ENCODE measurements at regions not wholly inside any gene's neighbourhood (a gene's known extent, or its start where the extent isn't known, plus 50 kb on each side); places are given as distances from the start of the nearest gene placed in this dataset.
"Not testable (repeated sequence)": the region's sequence is repeated elsewhere in the genome, so short reads cannot be mapped to it uniquely, and the experiment has no call there.

DNA sequence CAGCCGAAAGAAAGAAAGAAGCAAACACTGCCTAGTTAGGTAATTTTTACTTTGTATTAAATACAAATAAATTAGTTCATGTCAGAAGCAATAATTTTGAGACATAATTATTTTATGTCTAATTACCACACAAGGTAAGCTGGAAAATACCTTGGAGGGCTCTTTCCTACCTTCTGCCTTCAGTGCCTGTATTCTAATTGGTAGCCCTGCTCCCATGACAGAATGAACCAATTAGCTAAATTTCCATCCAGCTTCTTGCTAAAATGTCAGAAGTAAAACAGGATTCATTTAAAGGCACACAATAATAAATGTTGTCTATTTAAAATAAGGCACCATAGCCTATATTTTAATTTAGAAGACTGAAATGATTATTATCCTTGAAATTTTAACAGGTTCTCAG, 135.4 kb upstream of the POT1 start:
- H3K9me3 ChIP-seq = no peaks in the 10 kb centered on the region
- CTCF ChIA-PET = no interaction called here
- no peaks in the 10 kb centered on the region for H3K27me3 ChIP-seq (replicated peaks; ENCODE audit: control insufficient read depth, insufficient read depth, low read length)
- H3K9me3 Mint-ChIP-seq (ENCODE audit: unreplicated experiment) = no peaks in the 10 kb centered on the region
- H3K27me3 Mint-ChIP-seq (ENCODE audit: insufficient read depth, unreplicated experiment) = no peaks in the 10 kb centered on the region
- POLR2A ChIA-PET = no interaction called here
- no peak overlapping the region for H3K27ac Mint-ChIP-seq (ENCODE audit: unreplicated experiment)
- DNase-seq = no peak
- peaks cover 7% of the 10 kb centered on the region for H3K4me1 ChIP-seq
- H3K36me3 ChIP-seq (ENCODE audit: control insufficient read depth, insufficient read depth, low read length) = no peaks in the 10 kb centered on the region
- H3K4me3 ChIP-seq (ENCODE audit: low read depth, low read length) = no peak overlapping the region
- H3K36me3 Mint-ChIP-seq (ENCODE audit: insufficient read depth, unreplicated experiment) = no peaks in the 10 kb centered on the region
- H3K4me1 Mint-ChIP-seq (ENCODE audit: low read depth, unreplicated experiment) = peaks cover 9% of the 10 kb centered on the region
- no peak overlapping the region for H3K4me3 Mint-ChIP-seq (ENCODE audit: unreplicated experiment)
- TF ChIP-seq, protein P1, sequence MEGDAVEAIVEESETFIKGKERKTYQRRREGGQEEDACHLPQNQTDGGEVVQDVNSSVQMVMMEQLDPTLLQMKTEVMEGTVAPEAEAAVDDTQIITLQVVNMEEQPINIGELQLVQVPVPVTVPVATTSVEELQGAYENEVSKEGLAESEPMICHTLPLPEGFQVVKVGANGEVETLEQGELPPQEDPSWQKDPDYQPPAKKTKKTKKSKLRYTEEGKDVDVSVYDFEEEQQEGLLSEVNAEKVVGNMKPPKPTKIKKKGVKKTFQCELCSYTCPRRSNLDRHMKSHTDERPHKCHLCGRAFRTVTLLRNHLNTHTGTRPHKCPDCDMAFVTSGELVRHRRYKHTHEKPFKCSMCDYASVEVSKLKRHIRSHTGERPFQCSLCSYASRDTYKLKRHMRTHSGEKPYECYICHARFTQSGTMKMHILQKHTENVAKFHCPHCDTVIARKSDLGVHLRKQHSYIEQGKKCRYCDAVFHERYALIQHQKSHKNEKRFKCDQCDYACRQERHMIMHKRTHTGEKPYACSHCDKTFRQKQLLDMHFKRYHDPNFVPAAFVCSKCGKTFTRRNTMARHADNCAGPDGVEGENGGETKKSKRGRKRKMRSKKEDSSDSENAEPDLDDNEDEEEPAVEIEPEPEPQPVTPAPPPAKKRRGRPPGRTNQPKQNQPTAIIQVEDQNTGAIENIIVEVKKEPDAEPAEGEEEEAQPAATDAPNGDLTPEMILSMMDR (IDR thresholded peaks at IDR 0.05; ENCODE audit: insufficient read depth in 1 of 2, low read depth in 1 of 2, low read length in 1 of 2, severe bottlenecking in 1 of 2, unreplicated experiment in 1 of 2) = no peak
- intact Hi-C loops (cut with micrococcal nuclease; ENCODE audit: unreplicated experiment) = no loop called here
- BruUV-seq (replicated peaks) = no TSS peak

DNA sequence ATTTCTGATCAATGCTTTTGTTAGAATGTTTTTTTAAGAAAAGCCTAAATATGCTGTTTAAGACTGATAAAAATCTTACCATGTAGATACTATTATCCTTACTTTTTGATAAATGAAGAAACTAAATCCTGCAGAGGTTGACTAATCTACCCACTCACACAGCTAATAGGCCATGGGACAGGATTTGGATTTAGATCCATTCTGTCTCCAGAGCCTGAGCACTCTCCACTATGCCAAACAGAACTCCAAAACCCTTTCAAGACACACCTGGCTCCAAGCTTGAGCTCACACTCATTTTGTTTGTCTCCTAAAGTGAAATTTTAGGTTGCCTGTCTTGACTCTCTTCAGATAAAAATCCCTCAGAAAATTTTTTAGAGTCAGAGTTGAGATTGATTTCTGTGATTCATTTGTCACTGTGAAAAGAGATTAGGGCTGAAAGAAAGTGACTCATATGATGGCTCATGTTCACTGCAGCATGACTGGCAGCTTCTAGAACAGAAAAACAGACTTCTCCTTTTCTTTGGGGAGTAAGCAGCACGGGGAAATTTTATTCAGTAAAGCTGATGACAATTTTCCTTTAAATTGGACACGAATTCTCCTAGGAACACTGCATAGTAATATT, 132.3 kb upstream of the POT1 start:
- ChIA-PET CTCF (no interaction called here), POLR2A (no interaction called here)
- Histone ChIP-seq H3K27me3 (replicated peaks; ENCODE audit: control insufficient read depth, insufficient read depth, low read length) (no peaks in the 10 kb centered on the region), H3K4me3 (ENCODE audit: low read depth, low read length) (no peak overlapping the region), H3K36me3 (ENCODE audit: control insufficient read depth, insufficient read depth, low read length) (no peaks in the 10 kb centered on the region), H3K9me3 (no peaks in the 10 kb centered on the region), H3K4me1 (peaks cover 4% of the 10 kb centered on the region; the same call in 1 of the 2 replicates)
- Mint-ChIP-seq H3K27ac (ENCODE audit: unreplicated experiment) (peak overlapping the region; percentile 43), H3K27me3 (ENCODE audit: insufficient read depth, unreplicated experiment) (no peaks in the 10 kb centered on the region), H3K4me3 (ENCODE audit: unreplicated experiment) (no peak overlapping the region), H3K9me3 (ENCODE audit: unreplicated experiment) (no peaks in the 10 kb centered on the region), H3K36me3 (ENCODE audit: insufficient read depth, unreplicated experiment) (no peaks in the 10 kb centered on the region), H3K4me1 (ENCODE audit: low read depth, unreplicated experiment) (peaks cover 8% of the 10 kb centered on the region)
- TF ChIP-seq, protein P1 (IDR thresholded peaks at IDR 0.05; ENCODE audit: insufficient read depth in 1 of 2, low read depth in 1 of 2, low read length in 1 of 2, severe bottlenecking in 1 of 2, unreplicated experiment in 1 of 2) = no peak
- intact Hi-C loops (cut with micrococcal nuclease; ENCODE audit: unreplicated experiment) = no loop called here
- no TSS peak for BruUV-seq (replicated peaks)
- no peak for DNase-seq

DNA sequence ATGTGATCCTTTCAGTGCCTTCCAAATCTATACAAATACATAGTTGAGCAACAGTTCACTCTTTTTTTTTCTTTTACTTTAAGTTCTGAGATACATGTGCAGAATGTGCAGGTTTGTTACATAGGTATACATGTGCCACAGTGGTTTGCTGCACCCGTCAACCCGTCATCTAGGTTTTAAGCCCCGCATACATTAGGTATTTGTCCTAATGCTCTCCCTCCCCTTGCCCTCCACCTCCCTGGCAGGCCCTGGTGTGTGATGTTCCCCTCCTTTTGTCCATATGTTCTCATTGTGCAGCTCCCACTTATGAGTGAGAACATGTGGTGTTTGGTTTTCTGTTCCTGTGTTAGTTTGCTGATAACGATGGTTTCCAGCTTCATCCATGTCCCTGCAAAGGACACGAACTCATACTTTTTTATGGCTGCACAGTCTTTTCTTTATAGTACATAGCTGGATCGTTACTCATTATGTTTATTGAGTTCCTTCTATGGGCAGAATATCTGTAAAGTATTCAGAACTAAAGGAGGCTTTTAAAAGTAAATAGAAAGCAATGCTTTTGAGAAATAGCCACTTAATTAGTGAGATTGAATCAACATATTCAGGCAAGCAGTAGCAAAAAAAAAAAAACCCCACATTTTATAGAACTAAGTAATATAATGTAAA, 131.6 kb upstream of the POT1 start:
- POLR2A ChIA-PET; H3K9me3 ChIP-seq; H3K36me3 Mint-ChIP-seq (ENCODE audit: insufficient read depth, unreplicated experiment); H3K9me3 Mint-ChIP-seq (ENCODE audit: unreplicated experiment); H3K27me3 Mint-ChIP-seq (ENCODE audit: insufficient read depth, unreplicated experiment); H3K27me3 ChIP-seq (replicated peaks; ENCODE audit: control insufficient read depth, insufficient read depth, low read length); intact Hi-C loops (cut with micrococcal nuclease; ENCODE audit: unreplicated experiment); H3K36me3 ChIP-seq (ENCODE audit: control insufficient read depth, insufficient read depth, low read length); H3K27ac Mint-ChIP-seq (ENCODE audit: unreplicated experiment); H3K4me3 ChIP-seq (ENCODE audit: low read depth, low read length); BruUV-seq (replicated peaks); H3K4me3 Mint-ChIP-seq (ENCODE audit: unreplicated experiment); H3K4me1 ChIP-seq; H3K4me1 Mint-ChIP-seq (ENCODE audit: low read depth, unreplicated experiment); DNase-seq: not testable (repeated sequence)
- CTCF ChIA-PET = interaction anchor here (1.2 kb wide), 1 partner anchor 256 kb away, joined by 6 read pairs; no protein-coding TSS in a partner anchor

All from Caco-2 (cell line).